Fibroblast of pulmonary artery (primary cell): ENCODE measurements at regions not wholly inside any gene's neighbourhood (a gene's known extent, or its start where the extent isn't known, plus 50 kb on each side); places are given as distances from the start of the nearest gene placed in this dataset.
"Not testable (repeated sequence)": the region's sequence is repeated elsewhere in the genome, so short reads cannot be mapped to it uniquely, and the experiment has no call there.

Experiments used
- DNase-seq: peaks from one replicate; pipeline ENCODE4 v3.0.0-alpha.2; 2010; ENCODE audit warnings: low read depth
- H3K4me3 ChIP-seq: replicated peaks from 2 replicates; pipeline ENCODE4 v1.5.1; 2011; ENCODE audit warnings: low read depth, mild to moderate bottlenecking, control low read depth, low read length, moderate library complexity
- CTCF ChIP-seq: IDR thresholded peaks from 2 replicates; pipeline ENCODE4 v1.5.1; 2011; ENCODE audit warnings: mild to moderate bottlenecking, control low read depth, low read length, inconsistent platforms; ENCODE audit errors: missing control alignments

GRCh38 chr11:45000918-45001317 lies 50.2 kb upstream of the TP53I11 start:
- no peak for TF ChIP-seq CTCF
- H3K4me3 ChIP-seq, result no peak overlapping the region
- DNase-seq, result no peak

- H3K4me3 ChIP-seq, result no peak overlapping the region
- no peak for TF ChIP-seq CTCF
- DNase-seq, result no peak
Observed at GRCh38 chr11:45001466-45002165, 50.9 kb upstream of the TP53I11 start.

- DNase-seq, result no peak
- no peak overlapping the region for H3K4me3 ChIP-seq
- TF ChIP-seq CTCF, result no peak
Observed at GRCh38 chr11:45005106-45005505, 54.4 kb upstream of the TP53I11 start.

GRCh38 chr11:45007011-45007410 lies 56.3 kb upstream of the TP53I11 start:
- DNase-seq, result no peak
- H3K4me3 ChIP-seq, result no peak overlapping the region
- no peak for TF ChIP-seq CTCF

- not testable (repeated sequence) for DNase-seq, H3K4me3 ChIP-seq
Observed at GRCh38 chr11:45015983-45016382, 65.3 kb upstream of the TP53I11 start.

- H3K4me3 ChIP-seq, DNase-seq: not testable (repeated sequence)
Observed at GRCh38 chr11:45016446-45016845, 65.8 kb upstream of the TP53I11 start.

GRCh38 chr11:45017329-45017728 lies 66.6 kb upstream of the TP53I11 start:
- no peak overlapping the region for H3K4me3 ChIP-seq
- DNase-seq, result no peak
- TF ChIP-seq CTCF, result peak; percentile 4

GRCh38 chr11:45021001-45021400 lies 70.3 kb upstream of the TP53I11 start:
- DNase-seq, result no peak
- H3K4me3 ChIP-seq, result no peak overlapping the region
- TF ChIP-seq CTCF, result no peak
